ENCODE measurements at regions not wholly inside any gene's neighbourhood (a gene's known extent, or its start where the extent isn't known, plus 50 kb on each side); places are given as distances from the start of the nearest gene placed in this dataset.

DNA sequence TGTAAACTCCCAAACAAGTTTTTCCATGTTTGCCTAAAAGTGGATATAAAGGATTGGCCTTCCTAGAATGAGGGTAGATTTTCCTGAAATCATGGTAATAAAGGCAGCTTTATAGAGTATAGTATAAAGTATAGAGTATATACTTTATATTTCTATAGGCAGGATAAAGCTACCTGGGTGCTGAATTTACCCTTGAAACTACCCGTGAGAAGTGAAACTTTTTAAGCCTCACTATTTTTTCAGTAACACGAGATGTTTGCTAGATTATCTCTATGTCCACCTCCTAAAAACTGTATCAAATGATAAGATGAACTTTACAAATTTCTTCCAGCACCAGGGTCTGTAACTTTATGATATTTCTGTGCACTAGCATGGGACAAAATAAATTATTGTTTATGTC, 340.0 kb upstream of the GALNTL6 start:
- Histone ChIP-seq H3K4me3 (no peak overlapping the region), H3K9ac (no peak overlapping the region), H3K9me3 (replicated peaks in 1 of 11) (no peaks in the 10 kb centered on the region), H3K27me3 (no peaks in the 10 kb centered on the region), H3K36me3 (no peaks in the 10 kb centered on the region), H4K20me1 (no peaks in the 10 kb centered on the region), H3K4me1 (no peaks in the 10 kb centered on the region), H3K27ac (no peak overlapping the region), H3K4me2 (no peak overlapping the region)
- no peak for TF ChIP-seq Cebpa-rat (IDR thresholded peaks at IDR 0.05)

- Histone ChIP-seq H3K4me1 (no peaks in the 10 kb centered on the region), H4K20me1 (no peaks in the 10 kb centered on the region), H3K9me3 (replicated peaks in 1 of 11) (no peaks in the 10 kb centered on the region), H3K27ac (no peak overlapping the region), H3K36me3 (no peaks in the 10 kb centered on the region), H3K4me3 (no peak overlapping the region), H3K27me3 (no peaks in the 10 kb centered on the region), H3K4me2 (no peak overlapping the region), H3K9ac (no peak overlapping the region)
- no peak for TF ChIP-seq Cebpa-rat (IDR thresholded peaks at IDR 0.05)
Measured at GRCh38 chr4:171472230-171472629, 341.0 kb upstream of the GALNTL6 start.

DNA sequence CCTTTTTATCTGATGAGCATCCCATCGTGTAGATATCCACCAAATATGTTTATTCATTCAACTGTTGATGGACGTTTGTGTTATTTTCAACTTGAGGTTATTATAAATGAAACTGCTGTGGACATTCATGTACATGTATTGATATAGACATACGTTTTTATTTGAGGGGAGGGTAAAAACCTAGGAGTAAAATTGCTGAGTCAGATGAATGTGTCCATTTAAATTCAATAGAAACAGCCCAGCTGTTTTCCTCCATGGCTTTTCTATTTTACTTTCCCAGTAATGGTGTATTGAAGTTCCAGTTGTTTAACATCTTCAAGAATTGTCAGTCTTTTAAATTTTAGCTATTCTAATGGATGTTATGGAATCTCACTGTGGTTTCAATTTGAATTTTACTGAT, 348.7 kb upstream of the GALNTL6 start:
- H3K27ac ChIP-seq: no peak overlapping the region
- H3K27me3 ChIP-seq: no peaks in the 10 kb centered on the region

DNA sequence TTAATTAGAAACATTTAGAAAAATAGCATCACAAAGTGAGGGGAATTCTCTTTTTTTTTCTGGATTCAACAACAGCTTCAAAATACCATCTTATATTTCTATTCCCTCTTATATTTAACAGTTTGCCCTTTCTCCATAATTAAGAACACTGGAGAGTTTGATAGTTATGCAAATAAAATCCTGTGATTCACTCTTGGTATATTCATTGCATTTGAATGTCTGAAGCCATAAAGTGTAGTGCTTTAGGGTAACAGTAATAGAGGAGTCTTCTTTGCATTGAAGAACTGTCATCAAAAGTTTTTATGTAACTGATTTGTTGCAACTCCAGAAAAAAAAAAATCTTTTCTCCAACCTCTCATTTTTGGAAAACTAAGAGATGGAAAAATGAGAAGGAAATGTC, 352.0 kb upstream of the GALNTL6 start:
- H3K4me3 ChIP-seq: no peak overlapping the region
- H3K36me3 ChIP-seq: no peaks in the 10 kb centered on the region
- peaks cover 6 to 22% (median 16%) of the 10 kb centered on the region in 11 experiments; a peak in 19 of 22 replicates for H3K9me3 ChIP-seq (replicated peaks in 1 of 11)
- no peak overlapping the region for H3K27ac ChIP-seq
- no peak for TF ChIP-seq Cebpa-rat (IDR thresholded peaks at IDR 0.05)
- H3K9ac ChIP-seq: no peak overlapping the region
- no peaks in the 10 kb centered on the region for H3K4me1 ChIP-seq
- no peak overlapping the region for H3K4me2 ChIP-seq
- H4K20me1 ChIP-seq: no peaks in the 10 kb centered on the region
- H3K27me3 ChIP-seq: no peaks in the 10 kb centered on the region

More for the DNA sequence above, 348.7 kb upstream of the GALNTL6 start:
- Histone ChIP-seq H3K9me3 (replicated peaks in 1 of 11) (peaks cover 0 to 8% (median 2%) of the 10 kb centered on the region in 11 experiments; a peak in 13 of 22 replicates), H3K4me1 (no peaks in the 10 kb centered on the region), H3K9ac (no peak overlapping the region), H3K4me3 (no peak overlapping the region), H4K20me1 (no peaks in the 10 kb centered on the region), H3K4me2 (no peak overlapping the region), H3K36me3 (no peaks in the 10 kb centered on the region)
- TF ChIP-seq Cebpa-rat (IDR thresholded peaks at IDR 0.05): no peak

GRCh38 chr4:171448919-171449481, 364.2 kb upstream of the GALNTL6 start:
- Histone ChIP-seq H3K4me2 (no peak overlapping the region), H3K27me3 (no peaks in the 10 kb centered on the region), H3K36me3 (no peaks in the 10 kb centered on the region), H3K9ac (no peak overlapping the region), H3K4me1 (no peaks in the 10 kb centered on the region), H3K9me3 (replicated peaks in 1 of 11) (peaks cover 0 to 4% (median 0%) of the 10 kb centered on the region in 11 experiments; a peak in 1 of 22 replicates), H3K4me3 (no peak overlapping the region), H4K20me1 (no peaks in the 10 kb centered on the region), H3K27ac (no peak overlapping the region)
- TF ChIP-seq Cebpa-rat (IDR thresholded peaks at IDR 0.05): no peak

GRCh38 chr4:171448358-171448757, 364.8 kb upstream of the GALNTL6 start:
- Histone ChIP-seq H3K9me3 (replicated peaks in 1 of 11) (peaks cover 0 to 4% (median 0%) of the 10 kb centered on the region in 11 experiments; a peak in 1 of 22 replicates), H3K27ac (no peak overlapping the region), H3K4me3 (no peak overlapping the region), H3K9ac (no peak overlapping the region), H3K4me1 (no peaks in the 10 kb centered on the region), H3K4me2 (no peak overlapping the region), H4K20me1 (no peaks in the 10 kb centered on the region), H3K27me3 (no peaks in the 10 kb centered on the region), H3K36me3 (no peaks in the 10 kb centered on the region)
- no peak for TF ChIP-seq Cebpa-rat (IDR thresholded peaks at IDR 0.05)

- Histone ChIP-seq H3K36me3 (no peaks in the 10 kb centered on the region), H3K4me2 (no peak overlapping the region)
- no peak for TF ChIP-seq Cebpa-rat (IDR thresholded peaks at IDR 0.05)
Measured at GRCh38 chr4:171441300-171441941, 371.8 kb upstream of the GALNTL6 start.

GRCh38 chr4:171433674-171434073, 379.5 kb upstream of the GALNTL6 start:
- no peak for TF ChIP-seq Cebpa-rat (IDR thresholded peaks at IDR 0.05)
- no peak overlapping the region for H3K27ac ChIP-seq
- H3K9ac ChIP-seq: no peak overlapping the region
- no peak overlapping the region for H3K4me2 ChIP-seq
- H3K9me3 ChIP-seq (replicated peaks in 1 of 11): no peaks in the 10 kb centered on the region
- H3K4me3 ChIP-seq: no peak overlapping the region
- H3K27me3 ChIP-seq: no peaks in the 10 kb centered on the region
- H3K36me3 ChIP-seq: no peaks in the 10 kb centered on the region
- H4K20me1 ChIP-seq: no peaks in the 10 kb centered on the region
- no peaks in the 10 kb centered on the region for H3K4me1 ChIP-seq

More at GRCh38 chr4:171441300-171441941, 371.8 kb upstream of the GALNTL6 start:
- H3K9me3 ChIP-seq (replicated peaks in 1 of 11): no peaks in the 10 kb centered on the region
- 0 out of 22 replicates have a peak, but pooled peaks cover 0 to 6% (median 0%) of the 10 kb centered on the region in 11 experiments for H4K20me1 ChIP-seq
- no peak overlapping the region for H3K9ac ChIP-seq
- no peaks in the 10 kb centered on the region for H3K4me1 ChIP-seq
- no peak overlapping the region for H3K27ac ChIP-seq
- H3K27me3 ChIP-seq: no peaks in the 10 kb centered on the region
- no peak overlapping the region for H3K4me3 ChIP-seq

- Histone ChIP-seq H3K4me1 (no peaks in the 10 kb centered on the region), H3K27me3 (no peaks in the 10 kb centered on the region), H3K36me3 (no peaks in the 10 kb centered on the region), H3K4me3 (no peak overlapping the region), H4K20me1 (no peaks in the 10 kb centered on the region), H3K9me3 (replicated peaks in 1 of 11) (no peaks in the 10 kb centered on the region), H3K4me2 (no peak overlapping the region), H3K27ac (no peak overlapping the region), H3K9ac (no peak overlapping the region)
- no peak for TF ChIP-seq Cebpa-rat (IDR thresholded peaks at IDR 0.05)
Measured at GRCh38 chr4:171432536-171432935, 380.7 kb upstream of the GALNTL6 start.

- Histone ChIP-seq H3K36me3 (no peaks in the 10 kb centered on the region), H3K27ac (no peak overlapping the region), H3K4me3 (no peak overlapping the region), H3K4me2 (no peak overlapping the region), H3K27me3 (no peaks in the 10 kb centered on the region), H3K4me1 (no peaks in the 10 kb centered on the region), H3K9me3 (replicated peaks in 1 of 11) (no peaks in the 10 kb centered on the region), H4K20me1 (no peaks in the 10 kb centered on the region), H3K9ac (no peak overlapping the region)
- TF ChIP-seq Cebpa-rat (IDR thresholded peaks at IDR 0.05): no peak
Measured at GRCh38 chr4:171430495-171430894, 382.7 kb upstream of the GALNTL6 start.

Measured in BLaER1 treated with 17β-estradiol and CSF1 and Interleukin-3, amounts not matched to agents 10 nM and 100 nM (cell line).